ENCODE measurements at regions not wholly inside any gene's neighbourhood (a gene's known extent, or its start where the extent isn't known, plus 50 kb on each side); places are given as distances from the start of the nearest gene placed in this dataset.

GRCh38 chr20:40778894-40779496 is 90.0 kb upstream of the MAFB start:
- intact Hi-C loops (cut with micrococcal nuclease; ENCODE audit: unreplicated experiment) (no loop called here), in situ Hi-C loops (cut with HindIII; ENCODE audit: low pct_unique_long_range_greater_than_20kb, low sequenced_read_pairs) (no loop called here)
- POLR2A ChIA-PET: no interaction called here
- ATAC-seq: no peak
- TF ChIP-seq TCF7L2 (IDR thresholded peaks at IDR 0.05; ENCODE audit: low read depth, low read length) (no peak), CTCF (IDR thresholded peaks at IDR 0.05) (no peak), SIN3A (IDR thresholded peaks at IDR 0.05; ENCODE audit: borderline replicate concordance, insufficient read depth, low read depth, low read length) (no peak), POLR2AphosphoS5 (IDR thresholded peaks at IDR 0.05; ENCODE audit: low read depth, low read length) (no peak)
- TF ChIP-seq, protein P1, sequence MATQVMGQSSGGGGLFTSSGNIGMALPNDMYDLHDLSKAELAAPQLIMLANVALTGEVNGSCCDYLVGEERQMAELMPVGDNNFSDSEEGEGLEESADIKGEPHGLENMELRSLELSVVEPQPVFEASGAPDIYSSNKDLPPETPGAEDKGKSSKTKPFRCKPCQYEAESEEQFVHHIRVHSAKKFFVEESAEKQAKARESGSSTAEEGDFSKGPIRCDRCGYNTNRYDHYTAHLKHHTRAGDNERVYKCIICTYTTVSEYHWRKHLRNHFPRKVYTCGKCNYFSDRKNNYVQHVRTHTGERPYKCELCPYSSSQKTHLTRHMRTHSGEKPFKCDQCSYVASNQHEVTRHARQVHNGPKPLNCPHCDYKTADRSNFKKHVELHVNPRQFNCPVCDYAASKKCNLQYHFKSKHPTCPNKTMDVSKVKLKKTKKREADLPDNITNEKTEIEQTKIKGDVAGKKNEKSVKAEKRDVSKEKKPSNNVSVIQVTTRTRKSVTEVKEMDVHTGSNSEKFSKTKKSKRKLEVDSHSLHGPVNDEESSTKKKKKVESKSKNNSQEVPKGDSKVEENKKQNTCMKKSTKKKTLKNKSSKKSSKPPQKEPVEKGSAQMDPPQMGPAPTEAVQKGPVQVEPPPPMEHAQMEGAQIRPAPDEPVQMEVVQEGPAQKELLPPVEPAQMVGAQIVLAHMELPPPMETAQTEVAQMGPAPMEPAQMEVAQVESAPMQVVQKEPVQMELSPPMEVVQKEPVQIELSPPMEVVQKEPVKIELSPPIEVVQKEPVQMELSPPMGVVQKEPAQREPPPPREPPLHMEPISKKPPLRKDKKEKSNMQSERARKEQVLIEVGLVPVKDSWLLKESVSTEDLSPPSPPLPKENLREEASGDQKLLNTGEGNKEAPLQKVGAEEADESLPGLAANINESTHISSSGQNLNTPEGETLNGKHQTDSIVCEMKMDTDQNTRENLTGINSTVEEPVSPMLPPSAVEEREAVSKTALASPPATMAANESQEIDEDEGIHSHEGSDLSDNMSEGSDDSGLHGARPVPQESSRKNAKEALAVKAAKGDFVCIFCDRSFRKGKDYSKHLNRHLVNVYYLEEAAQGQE (IDR thresholded peaks at IDR 0.05; ENCODE audit: insufficient read depth in 1 of 2, low read depth in 2 of 2, low read length in 1 of 2): no peak
- H3K27ac ChIP-seq (ENCODE audit: low read length): no peak overlapping the region
- H3K4me1 ChIP-seq (ENCODE audit: control insufficient read depth, insufficient read depth, low read length): no peaks in the 10 kb centered on the region
- H3K27me3 ChIP-seq (ENCODE audit: control insufficient read depth, insufficient read depth, low read length): no peaks in the 10 kb centered on the region
- H3K4me3 ChIP-seq (ENCODE audit: low read depth in 2 of 2, low read length in 2 of 2): no peak overlapping the region
- BruUV-seq (replicated peaks): no TSS peak
- no peaks in the 10 kb centered on the region for H3K9me3 ChIP-seq (ENCODE audit: control insufficient read depth, insufficient read depth, low read depth, low read length)
- H3K36me3 ChIP-seq (ENCODE audit: control insufficient read depth, insufficient read depth, low read length): no peaks in the 10 kb centered on the region
- no peak for DNase-seq (ENCODE audit: low read depth, low spot score)
- CTCF ChIA-PET: no interaction called here

DNA sequence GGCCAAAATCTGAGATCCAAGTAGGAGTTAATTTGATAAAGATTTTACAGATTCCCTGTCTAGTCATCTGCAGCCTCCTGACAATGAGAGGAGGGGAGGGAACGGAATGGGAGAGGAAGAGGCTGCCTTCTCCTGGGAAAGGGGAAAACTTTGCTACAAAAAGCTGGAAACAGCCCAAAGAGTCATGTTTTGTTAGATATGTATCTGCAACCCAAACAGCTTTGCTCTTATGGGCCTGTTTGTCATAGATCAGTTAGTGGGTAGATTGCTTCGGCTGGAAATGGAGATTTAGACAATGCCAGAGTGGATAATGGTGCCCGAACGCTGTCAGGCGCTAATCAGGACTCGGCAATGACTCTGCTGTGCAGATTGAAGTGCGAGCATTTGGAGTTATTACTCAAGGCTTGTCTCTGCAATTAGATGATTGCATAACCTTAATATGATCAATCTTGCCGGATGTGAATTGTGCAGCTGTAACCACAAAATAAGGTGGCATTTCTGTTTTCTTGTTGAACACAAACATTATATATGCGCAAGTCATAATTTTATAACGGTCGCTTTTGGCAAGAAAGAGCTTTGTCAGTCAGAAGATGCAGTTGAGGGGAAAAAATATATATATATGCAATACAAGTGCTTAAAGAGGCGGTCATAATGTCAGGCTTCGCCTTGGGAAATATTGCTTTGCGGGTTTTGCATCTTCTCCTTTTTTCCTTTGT is 92.4 kb upstream of the MAFB start:
- TF ChIP-seq, protein P1 (IDR thresholded peaks at IDR 0.05; ENCODE audit: insufficient read depth in 1 of 2, low read depth in 2 of 2, low read length in 1 of 2): no peak
- no peak for TF ChIP-seq TCF7L2 (IDR thresholded peaks at IDR 0.05; ENCODE audit: low read depth, low read length)
- no peak for TF ChIP-seq CTCF (IDR thresholded peaks at IDR 0.05)
- no peak for TF ChIP-seq POLR2AphosphoS5 (IDR thresholded peaks at IDR 0.05; ENCODE audit: low read depth, low read length)
- TF ChIP-seq SIN3A (IDR thresholded peaks at IDR 0.05; ENCODE audit: borderline replicate concordance, insufficient read depth, low read depth, low read length): no peak
- no peaks in the 10 kb centered on the region for H3K36me3 ChIP-seq (ENCODE audit: control insufficient read depth, insufficient read depth, low read length)
- no TSS peak for BruUV-seq (replicated peaks)
- DNase-seq (ENCODE audit: low read depth, low spot score): no peak
- H3K27ac ChIP-seq (ENCODE audit: low read length): no peak overlapping the region
- H3K4me3 ChIP-seq (ENCODE audit: low read depth in 2 of 2, low read length in 2 of 2): no peak overlapping the region
- no peaks in the 10 kb centered on the region for H3K4me1 ChIP-seq (ENCODE audit: control insufficient read depth, insufficient read depth, low read length)
- CTCF ChIA-PET: interaction anchor here (0.6 kb wide), 1 partner anchor 77 kb away, joined by 3 read pairs; no protein-coding TSS in a partner anchor
- no peak for ATAC-seq
- H3K9me3 ChIP-seq (ENCODE audit: control insufficient read depth, insufficient read depth, low read depth, low read length): no peaks in the 10 kb centered on the region
- H3K27me3 ChIP-seq (ENCODE audit: control insufficient read depth, insufficient read depth, low read length): no peaks in the 10 kb centered on the region; the same call in 1 of the 2 replicates
- in situ Hi-C loops (cut with HindIII; ENCODE audit: low pct_unique_long_range_greater_than_20kb, low sequenced_read_pairs) (no loop called here), intact Hi-C loops (cut with micrococcal nuclease; ENCODE audit: unreplicated experiment) (no loop called here)
- POLR2A ChIA-PET: no interaction called here

Data from Panc1 (cell line).